ENCODE measurements at regions not wholly inside any gene's neighbourhood (a gene's known extent, or its start where the extent isn't known, plus 50 kb on each side); places are given as distances from the start of the nearest gene placed in this dataset.

DNA sequence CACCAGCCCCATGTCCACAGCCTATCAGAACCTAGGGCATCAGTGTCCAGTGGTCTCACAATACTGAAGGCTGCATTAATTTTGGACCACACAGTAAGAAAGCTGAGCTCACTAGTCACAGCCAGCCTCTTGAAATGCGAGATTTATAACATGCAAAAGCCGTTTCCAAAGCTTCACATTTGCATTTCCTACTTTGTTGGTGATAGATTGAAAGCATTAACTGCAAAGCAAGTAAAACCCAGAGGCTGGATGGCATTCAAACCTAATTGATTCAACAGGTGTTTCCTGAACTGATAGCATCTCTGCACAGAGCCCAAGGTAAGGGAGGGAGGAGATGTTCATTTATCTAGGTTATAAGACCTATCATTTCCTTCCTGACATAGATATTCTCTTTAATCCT, 410.1 kb downstream of the OMA1 start:
- no peak for DNase-seq (ENCODE audit: low read depth)

DNA sequence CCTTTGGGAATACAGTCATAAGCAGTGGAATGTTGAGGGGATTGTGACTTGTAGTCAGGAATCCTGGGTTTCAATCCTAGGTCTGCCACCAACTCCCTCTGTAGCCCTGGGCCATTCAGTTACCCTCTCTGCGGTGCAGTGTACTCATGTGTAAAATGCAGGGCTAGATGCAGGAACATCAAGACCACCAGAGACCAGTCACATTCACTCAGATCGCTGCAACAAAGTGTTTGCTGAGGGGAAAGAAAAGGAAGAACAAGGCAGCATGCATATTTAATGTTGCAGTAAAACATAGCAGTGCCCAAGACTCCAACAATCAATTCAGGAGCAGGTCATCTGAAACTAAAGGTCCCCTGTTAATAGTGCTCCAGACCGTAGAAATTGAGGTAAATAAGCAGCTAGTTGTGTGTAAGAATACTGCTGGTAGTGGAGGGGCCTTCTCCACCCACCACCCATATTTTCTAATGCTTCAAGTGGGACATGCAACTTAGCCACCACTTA, 410.7 kb downstream of the OMA1 start:
- DNase-seq (ENCODE audit: low read depth): no peak

DNA sequence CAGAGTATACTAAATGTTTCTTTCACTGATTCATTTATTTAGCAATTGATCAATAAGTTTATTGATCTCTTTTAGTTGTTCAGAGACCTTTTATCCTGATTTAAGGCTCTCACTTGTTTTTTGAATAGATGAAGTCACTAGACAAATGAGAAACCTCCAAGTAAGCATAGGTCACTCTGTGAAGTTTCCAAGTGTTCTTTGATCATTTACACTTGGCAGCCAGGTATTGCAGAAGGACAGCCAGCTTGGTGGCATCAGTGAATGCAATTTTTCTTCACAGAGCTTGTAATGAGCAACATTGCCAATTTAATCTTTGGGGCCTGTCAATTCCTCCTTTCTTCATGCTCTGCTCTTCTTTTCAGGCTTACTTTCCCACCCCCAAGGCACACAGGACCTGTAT, 413.0 kb downstream of the OMA1 start:
- no peak for DNase-seq (ENCODE audit: low read depth)

DNA sequence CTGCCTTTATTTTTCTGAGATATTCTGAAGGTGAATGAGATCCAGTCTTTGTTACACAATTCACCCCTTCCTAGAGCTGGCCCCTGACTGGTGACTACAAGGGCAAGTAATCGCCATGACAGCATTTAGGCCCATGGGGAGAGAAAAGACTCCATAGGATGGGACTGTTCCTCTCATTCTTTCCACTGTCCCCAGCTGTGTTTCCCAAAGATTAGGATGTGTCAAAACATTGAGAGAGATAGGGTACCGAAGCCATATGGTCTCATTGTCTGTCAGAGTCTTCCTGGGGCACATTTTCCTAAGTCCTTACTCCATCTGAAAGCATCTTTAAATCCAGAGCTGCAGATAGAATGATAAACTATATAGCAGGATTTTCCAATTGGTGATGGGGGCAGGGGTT, 423.5 kb downstream of the OMA1 start:
- DNase-seq (ENCODE audit: low read depth): no peak

- no peak for DNase-seq (ENCODE audit: low read depth)
Measured at GRCh38 chr1:58119971-58120370, 426.6 kb downstream of the OMA1 start.

DNA sequence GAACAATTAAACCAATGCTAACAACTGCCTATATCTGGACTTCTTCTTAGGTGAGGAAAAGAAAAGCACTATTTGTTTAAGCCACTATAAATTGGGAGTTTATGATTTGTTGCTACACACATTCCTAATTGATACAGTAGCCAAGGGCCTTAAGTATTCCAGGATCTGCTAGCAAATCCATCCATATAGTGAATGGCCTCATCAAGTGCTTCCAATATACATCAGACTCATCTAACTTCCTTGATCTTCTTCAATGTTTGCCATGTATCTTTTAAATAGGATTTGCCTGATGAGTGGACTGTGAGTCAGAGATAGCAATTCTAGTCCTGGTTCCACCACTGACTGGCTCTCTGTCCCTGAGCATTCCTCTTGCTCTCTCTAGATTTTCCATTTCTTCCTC, 430.2 kb downstream of the OMA1 start:
- no peak for DNase-seq (ENCODE audit: low read depth)

GRCh38 chr1:58109646-58110200, 436.8 kb downstream of the OMA1 start:
- no peak for DNase-seq (ENCODE audit: low read depth)

- DNase-seq (ENCODE audit: low read depth): no peak
Measured at GRCh38 chr1:58108783-58109182, 437.7 kb downstream of the OMA1 start.

DNA sequence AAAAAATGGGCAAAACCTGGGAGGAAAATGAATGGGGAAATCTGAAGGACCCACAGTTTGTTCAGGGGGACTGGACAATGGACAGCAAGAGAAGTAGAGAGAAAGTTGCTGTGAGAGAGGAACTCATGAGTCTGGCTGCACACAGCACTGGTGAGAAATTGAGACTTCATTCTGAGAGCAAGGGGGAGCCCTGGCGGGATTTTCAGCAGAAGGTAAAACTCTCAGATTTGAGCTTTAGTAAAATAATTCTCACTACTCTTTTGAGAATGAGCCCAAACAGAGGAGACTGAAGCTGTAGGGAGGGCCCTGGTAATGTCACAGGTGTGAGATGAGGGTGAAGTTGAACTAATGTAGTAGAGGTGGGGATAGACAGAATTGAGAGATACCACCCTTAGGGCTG, 438.6 kb downstream of the OMA1 start:
- no peak for DNase-seq (ENCODE audit: low read depth)

- no peak for DNase-seq (ENCODE audit: low read depth)
Measured at GRCh38 chr1:58104960-58105359, 441.6 kb downstream of the OMA1 start.

GRCh38 chr1:58096714-58097113, 449.8 kb downstream of the OMA1 start:
- DNase-seq (ENCODE audit: low read depth): no peak

- no peak for DNase-seq (ENCODE audit: low read depth)
Measured at GRCh38 chr1:58095183-58095582, 451.3 kb downstream of the OMA1 start.

DNA sequence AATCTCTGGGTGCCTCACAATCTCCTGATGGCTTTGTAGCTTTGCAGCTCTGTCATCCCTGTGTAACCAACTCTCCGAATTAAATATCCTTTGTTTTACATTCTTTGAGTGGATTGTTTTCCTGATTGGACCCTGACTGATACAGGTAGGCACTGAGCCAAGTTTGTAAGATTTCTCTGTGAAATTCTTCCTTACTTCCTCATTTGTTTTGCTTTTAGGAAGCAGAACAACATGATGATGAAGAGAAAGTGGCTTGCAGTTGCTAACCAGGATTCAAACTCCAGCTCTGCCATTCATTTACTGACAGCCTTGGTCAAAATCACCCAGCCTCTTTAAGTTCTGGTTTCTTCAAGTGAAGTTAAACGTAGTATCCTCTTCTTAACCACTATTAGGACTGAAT, 452.3 kb downstream of the OMA1 start:
- DNase-seq (ENCODE audit: low read depth): no peak

DNA sequence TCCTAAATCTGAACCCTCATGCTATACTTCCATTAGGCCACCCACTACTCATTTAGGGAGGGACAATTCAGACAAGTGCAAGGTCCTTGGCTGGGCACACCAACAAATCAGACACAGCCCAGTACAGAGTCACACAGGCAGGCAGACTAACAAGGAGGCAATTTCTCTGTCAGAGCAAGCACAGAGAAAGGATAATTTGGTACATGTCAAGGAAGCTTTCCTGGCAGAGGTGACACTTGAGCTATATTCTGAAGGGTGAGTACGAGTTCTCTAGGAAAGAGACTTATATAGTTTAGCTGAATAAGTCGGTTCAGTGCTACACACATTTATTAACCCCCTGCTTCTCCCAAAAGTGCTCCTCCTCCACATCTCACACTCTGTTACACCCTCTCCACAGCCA, 455.9 kb downstream of the OMA1 start:
- DNase-seq (ENCODE audit: low read depth): no peak

DNA sequence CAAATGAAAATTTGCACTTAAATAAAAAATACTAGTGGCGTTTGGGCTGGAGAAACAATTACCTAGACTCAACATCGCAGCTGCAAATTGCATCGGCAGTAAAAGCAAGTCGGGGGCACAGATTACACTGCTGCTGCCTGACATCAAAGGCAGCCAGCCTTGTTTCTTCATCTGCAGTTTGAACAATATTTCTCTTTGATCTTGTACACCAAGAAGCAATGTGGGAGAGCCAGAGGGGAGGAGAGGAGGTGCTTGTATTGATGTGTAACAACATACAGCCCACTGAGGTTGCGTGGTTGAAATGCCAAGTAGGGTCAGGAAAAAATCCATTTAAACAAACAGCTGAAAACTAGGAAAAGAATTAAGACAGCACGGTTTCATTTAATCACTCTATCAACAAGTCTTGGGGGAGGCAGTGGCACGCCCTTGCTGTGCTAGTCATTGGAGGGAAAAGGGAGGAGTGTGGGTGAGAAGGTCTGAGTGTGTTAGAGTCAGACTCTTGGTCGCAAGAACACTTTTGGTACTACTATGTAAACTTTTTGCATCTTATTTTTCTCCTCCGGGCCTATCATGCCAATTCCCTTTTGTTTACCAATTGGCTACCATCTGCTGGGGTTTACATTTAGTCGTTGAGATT, 456.5 kb downstream of the OMA1 start:
- DNase-seq (ENCODE audit: low read depth): no peak

DNA sequence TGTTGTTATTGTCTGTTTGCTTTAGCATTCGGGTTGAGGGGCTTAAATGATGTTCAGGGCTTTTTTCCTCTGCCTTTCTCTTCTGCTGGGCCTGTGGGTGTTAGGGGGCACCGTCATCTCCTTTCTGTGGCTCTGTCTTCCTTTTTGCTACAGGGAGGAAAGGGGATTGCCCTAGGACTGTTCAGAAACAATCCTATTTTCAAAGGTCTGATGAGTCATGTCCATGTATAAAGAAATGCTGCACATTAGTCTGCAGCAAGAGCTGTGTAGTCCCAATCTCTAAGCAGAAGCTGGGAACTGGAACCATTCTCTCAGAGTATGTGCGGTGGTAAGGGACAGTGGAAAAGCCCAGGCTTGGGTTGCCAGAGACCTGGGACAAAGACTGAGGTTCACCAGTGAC, 462.3 kb downstream of the OMA1 start:
- DNase-seq (ENCODE audit: low read depth): no peak

GRCh38 chr1:58082596-58082995, 463.9 kb downstream of the OMA1 start:
- DNase-seq (ENCODE audit: low read depth): no peak

DNA sequence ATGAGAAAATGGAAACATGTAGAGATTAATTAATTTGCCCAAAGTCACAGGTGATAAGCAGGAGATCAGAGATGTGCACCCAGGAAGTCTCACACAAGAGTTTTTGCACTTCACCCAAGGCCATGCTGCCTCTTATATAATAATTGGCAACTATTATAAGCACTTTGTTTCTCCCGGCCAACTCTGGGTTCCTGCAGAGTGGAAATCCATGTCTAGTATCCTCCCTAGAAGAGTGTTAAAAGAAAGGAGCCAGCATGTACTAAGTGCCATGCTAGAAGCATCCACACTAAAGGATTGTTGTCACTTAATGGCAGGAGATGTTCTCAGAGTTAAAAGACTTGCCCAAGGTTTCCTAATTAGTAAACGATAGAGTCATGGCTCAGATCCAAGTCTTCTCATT, 470.3 kb downstream of the OMA1 start:
- DNase-seq (ENCODE audit: low read depth): no peak

- DNase-seq (ENCODE audit: low read depth): no peak
Measured at GRCh38 chr1:58075188-58075578, 471.3 kb downstream of the OMA1 start.

DNA sequence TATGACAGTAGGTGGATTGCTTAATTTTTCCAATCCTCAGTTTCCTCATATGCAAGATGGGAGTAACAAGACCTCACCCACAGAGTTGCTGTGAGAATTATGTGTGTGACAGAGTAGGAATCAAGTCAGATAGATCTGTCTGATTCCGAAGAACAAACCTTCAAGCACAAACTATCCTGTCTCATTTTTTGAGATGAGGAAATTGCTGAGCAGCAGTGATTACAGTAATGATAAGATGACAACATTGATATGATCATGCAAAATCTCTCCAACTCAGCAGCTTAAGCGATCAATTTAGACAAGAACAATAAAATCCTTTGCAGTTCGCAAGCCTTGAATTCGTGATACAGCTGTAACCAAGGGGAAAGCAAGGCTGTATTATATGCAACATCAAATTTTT, 474.1 kb downstream of the OMA1 start:
- no peak for DNase-seq (ENCODE audit: low read depth)

GRCh38 chr1:58067082-58067481, 479.4 kb downstream of the OMA1 start:
- DNase-seq (ENCODE audit: low read depth): no peak

- DNase-seq (ENCODE audit: low read depth): no peak
Measured at GRCh38 chr1:58065520-58065919, 481.0 kb downstream of the OMA1 start.

DNA sequence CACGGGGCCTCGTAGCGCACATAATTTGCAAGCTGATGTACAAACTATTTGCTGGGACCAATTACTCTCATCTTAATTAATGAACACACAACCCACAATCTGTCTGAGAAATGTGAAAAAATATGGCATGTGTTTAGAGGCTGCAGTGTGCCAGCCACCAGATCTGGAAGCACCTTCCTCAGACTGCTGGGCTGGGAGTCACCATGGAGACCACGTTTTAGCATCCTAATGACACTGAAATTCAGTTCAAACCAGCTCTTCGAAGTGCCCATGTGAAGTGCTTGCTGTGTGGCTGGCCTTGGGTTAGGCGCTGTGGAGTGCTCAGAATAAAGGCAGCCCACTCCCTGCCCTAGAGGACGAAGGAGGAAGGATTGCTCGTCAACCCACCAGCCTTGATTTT, 482.4 kb downstream of the OMA1 start:
- DNase-seq (ENCODE audit: low read depth): no peak

DNA sequence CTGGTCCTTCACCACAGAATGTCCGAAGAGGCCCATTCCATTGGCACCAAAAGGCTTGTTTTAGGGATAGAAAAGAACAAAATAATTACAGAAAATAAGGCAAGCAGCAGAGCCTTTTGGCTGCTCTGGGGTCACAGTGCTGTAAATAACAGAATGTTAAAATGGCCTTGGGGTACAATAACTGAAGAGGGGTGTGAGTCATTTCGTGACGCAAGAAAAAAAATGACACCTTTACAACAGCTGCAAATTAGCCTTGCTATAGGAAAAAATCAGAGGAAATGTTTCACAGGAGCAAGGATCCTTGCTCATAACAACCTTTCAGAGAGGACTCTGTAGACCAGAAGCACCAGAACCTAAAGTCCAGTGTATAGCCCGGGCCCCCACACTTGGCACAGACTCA, 483.4 kb downstream of the OMA1 start:
- no peak for DNase-seq (ENCODE audit: low read depth)

Measured in stromal cell of bone marrow (primary cell).